Upper lobe of left lung (tissue), 4 donors: ENCODE measurements at regions not wholly inside any gene's neighbourhood (a gene's known extent, or its start where the extent isn't known, plus 50 kb on each side); places are given as distances from the start of the nearest gene placed in this dataset.

Source experiments
- POLR2A ChIP-seq, 4 donors: fragments of 450-650 bp; IDR thresholded peaks; one replicate each; pipeline ENCODE4 v1.5.1; 2016 to 2017; ENCODE audit warnings: antibody characterized with exemption in 4 of 4, mild to moderate bottlenecking in 2 of 4
- POLR2AphosphoS5 ChIP-seq, 2 donors: sonication (generic); formaldehyde crosslinking; IDR thresholded peaks; one replicate each; pipeline ENCODE4 v1.5.1; 2017; ENCODE audit warnings: antibody characterized with exemption in 2 of 2
- TF ChIP-seq, protein P1 (sequence below), 6 experiments: fragments of 450-650 bp in 4 of 6; fragments of 200-600 bp in 2 of 6; sonication (generic) in 2 of 6; IDR thresholded peaks; one replicate each; pipeline ENCODE4 v1.5.1; 2016 to 2019; ENCODE audit warnings: antibody characterized with exemption in 6 of 6

DNA sequence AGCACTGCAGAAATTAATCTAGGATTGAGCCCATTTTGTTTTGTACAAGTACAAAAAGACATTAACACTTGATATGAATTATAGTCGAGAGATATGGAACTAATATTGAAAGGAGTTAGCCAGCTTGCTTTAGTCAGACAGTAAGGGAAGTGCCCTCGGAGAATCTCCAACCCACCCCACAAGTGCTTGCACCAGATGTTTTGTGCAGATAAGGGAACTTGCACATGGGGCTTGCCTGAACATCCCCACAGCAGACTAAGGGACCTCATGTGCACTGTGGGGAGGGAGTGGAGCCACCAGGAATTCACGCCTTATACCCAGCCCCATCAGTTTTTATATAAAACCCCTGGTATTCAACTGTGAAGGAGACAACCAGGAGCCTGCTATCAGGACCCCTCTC lies 122.3 kb downstream of the EFHB start:
- TF ChIP-seq, protein P1, sequence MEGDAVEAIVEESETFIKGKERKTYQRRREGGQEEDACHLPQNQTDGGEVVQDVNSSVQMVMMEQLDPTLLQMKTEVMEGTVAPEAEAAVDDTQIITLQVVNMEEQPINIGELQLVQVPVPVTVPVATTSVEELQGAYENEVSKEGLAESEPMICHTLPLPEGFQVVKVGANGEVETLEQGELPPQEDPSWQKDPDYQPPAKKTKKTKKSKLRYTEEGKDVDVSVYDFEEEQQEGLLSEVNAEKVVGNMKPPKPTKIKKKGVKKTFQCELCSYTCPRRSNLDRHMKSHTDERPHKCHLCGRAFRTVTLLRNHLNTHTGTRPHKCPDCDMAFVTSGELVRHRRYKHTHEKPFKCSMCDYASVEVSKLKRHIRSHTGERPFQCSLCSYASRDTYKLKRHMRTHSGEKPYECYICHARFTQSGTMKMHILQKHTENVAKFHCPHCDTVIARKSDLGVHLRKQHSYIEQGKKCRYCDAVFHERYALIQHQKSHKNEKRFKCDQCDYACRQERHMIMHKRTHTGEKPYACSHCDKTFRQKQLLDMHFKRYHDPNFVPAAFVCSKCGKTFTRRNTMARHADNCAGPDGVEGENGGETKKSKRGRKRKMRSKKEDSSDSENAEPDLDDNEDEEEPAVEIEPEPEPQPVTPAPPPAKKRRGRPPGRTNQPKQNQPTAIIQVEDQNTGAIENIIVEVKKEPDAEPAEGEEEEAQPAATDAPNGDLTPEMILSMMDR (IDR thresholded peaks at IDR 0.05): no peak
- no peak for TF ChIP-seq POLR2A (IDR thresholded peaks at IDR 0.05)
- TF ChIP-seq POLR2AphosphoS5 (IDR thresholded peaks at IDR 0.05): no peak
